GM20000 (cell line): ENCODE measurements at regions not wholly inside any gene's neighbourhood (a gene's known extent, or its start where the extent isn't known, plus 50 kb on each side); places are given as distances from the start of the nearest gene placed in this dataset.

Experiments used
- DNase-seq: peaks from one replicate; pipeline ENCODE4 v3.0.0; 2012; ENCODE audit warnings: low spot score
- TF ChIP-seq, protein P1 (sequence below): IDR thresholded peaks from 2 replicates; pipeline ENCODE4 v1.5.1; 2012; ENCODE audit warnings: mild to moderate bottlenecking, control low read depth; ENCODE audit errors: extremely low read depth, missing control alignments

DNA sequence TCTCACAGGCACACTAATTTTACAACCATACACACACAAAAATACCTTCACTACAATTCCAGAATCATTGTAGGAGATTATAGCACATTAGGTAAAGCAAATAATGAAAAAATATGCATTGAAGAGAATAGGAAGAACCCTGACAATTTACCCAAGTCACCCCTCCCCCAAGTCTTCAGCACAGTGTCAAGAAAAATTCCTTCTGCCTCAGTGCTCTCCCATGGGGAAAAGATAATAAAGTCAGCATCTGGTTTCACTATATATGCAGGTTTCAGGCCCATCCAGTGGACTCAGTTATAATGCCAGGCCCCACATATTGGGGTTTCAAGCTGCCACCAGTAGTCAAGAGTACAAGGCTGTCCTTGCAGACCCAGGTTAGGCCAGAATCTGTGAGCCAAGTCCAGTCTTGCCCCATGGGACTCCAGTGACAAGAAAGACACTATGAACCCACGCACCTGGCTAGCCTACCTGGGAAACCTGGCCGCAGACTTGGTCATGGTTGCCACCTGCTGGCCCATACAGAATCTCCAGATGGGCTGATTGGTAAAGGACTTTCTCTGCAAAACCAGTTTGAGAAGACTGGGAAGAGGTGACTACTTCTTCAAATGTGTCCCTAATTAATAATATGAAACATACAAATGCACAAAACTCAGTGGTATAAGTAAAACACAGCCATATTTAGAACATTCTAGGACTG is 398.6 kb upstream of the FLRT2 start:
- TF ChIP-seq, protein P1, sequence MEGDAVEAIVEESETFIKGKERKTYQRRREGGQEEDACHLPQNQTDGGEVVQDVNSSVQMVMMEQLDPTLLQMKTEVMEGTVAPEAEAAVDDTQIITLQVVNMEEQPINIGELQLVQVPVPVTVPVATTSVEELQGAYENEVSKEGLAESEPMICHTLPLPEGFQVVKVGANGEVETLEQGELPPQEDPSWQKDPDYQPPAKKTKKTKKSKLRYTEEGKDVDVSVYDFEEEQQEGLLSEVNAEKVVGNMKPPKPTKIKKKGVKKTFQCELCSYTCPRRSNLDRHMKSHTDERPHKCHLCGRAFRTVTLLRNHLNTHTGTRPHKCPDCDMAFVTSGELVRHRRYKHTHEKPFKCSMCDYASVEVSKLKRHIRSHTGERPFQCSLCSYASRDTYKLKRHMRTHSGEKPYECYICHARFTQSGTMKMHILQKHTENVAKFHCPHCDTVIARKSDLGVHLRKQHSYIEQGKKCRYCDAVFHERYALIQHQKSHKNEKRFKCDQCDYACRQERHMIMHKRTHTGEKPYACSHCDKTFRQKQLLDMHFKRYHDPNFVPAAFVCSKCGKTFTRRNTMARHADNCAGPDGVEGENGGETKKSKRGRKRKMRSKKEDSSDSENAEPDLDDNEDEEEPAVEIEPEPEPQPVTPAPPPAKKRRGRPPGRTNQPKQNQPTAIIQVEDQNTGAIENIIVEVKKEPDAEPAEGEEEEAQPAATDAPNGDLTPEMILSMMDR = no peak

DNA sequence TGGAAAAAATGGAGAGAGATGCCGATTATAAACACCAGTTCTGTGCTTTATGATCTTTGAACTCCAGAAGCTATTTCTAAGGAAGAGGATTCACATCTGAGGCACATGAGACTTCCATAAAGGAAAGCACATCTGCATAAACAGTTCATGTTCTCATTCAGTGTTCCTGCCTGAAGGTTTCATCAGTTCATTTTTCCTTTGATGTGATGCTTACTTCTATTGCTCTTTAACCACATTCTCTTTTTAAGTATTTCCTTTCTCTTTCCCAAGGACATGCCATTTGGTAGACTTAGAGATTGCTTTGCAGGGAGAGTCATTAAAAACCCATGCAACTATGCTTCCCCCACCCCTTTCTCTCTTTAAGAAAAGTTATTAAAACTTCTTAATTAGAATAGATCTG is 387.0 kb upstream of the FLRT2 start:
- no peak for DNase-seq
- TF ChIP-seq, protein P1 = no peak

More for the DNA sequence above, 398.6 kb upstream of the FLRT2 start:
- DNase-seq = no peak

DNA sequence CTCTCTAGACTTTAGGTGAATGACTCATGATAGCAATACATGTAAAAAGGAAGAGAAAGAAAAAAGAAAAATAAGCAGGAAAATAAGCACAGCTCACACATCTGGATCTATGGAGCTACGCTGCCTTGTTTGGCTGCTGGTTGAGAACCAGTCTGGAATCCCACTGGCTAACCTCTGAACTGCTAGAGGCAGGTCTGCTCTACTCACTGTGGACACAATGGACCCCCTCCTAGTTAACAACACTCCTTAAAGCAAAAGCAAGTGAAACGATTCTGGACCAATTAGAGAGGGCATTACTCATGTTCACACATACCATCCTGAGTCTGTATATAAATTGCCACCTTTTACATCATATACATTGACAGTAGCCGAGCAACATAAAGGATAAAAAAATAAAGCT is 383.2 kb upstream of the FLRT2 start:
- TF ChIP-seq, protein P1 = no peak
- no peak for DNase-seq

DNA sequence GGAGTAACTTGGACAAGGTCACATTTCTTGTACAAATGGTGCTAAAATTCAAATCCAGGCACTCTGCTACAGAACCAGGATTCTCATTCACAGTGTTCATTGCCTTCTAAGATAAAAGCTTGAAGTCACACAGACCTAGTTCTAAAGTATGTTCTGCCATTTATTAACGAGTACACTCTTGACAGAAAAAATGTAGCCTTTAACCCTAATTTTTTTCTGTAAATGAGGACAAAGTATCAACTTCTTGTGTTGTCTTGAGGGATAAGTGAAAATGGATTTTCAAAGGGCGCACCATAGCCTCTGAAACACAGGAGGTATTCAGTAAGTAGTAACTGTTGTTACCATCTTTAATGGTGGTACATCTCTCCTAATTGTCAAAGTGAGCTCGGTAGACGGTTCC is 379.8 kb upstream of the FLRT2 start:
- no peak for DNase-seq
- TF ChIP-seq, protein P1 = no peak

DNA sequence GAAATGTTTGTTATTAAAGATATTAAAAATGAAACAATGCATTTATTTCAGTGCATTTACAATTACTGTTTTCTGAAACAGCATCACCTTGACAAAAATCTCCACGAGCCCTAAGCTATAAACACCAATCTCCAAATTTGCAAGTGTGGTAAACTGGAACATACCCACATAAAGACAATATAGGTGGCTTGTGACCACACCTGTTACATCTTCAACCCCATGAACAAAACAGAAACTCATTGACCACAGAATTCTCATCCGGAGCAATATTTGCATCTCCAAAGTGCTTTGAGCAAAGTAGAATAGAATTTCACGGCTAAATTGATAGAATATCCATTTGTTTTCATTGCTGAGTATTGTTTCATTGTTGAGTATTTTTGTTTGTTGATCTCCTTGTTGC is 375.2 kb upstream of the FLRT2 start:
- DNase-seq = no peak
- TF ChIP-seq, protein P1 = no peak

DNA sequence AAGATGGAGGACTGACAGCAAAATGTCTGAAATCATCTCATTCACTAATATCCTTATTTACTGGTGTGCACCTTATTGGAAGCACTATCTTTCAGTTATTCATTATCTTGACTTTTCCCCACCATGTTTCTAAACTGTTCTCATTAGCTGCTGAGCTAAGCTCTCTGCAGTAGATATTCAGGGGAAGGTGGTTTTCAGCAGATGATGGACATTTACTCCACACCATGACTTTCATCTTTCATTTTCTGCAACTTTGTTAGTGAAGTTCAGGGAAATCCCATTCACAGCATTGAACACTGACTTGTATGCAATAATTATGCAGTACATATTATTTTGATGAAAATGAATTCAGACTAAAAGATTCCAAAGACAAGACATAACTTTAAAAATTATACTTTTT is 373.6 kb upstream of the FLRT2 start:
- TF ChIP-seq, protein P1 = no peak
- DNase-seq = no peak

DNA sequence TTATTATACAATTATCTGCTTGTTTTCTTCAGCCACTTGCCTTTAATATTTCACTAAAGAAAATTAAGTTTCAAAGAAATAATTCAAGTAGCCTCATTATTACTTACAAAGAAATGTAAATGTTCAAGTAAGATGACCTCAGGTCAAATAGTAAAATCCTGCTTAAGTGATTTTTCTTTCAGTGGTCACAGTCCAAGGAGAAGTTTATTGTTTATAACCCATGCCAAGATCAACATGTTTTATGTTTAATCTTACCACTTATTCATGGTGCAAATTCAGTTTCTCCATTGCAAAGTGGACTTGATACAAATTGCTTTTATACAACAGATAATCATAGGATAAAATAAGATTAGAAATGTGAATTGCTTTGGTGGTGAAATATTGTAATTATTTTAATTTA is 370.2 kb upstream of the FLRT2 start:
- DNase-seq = no peak
- TF ChIP-seq, protein P1 = no peak
